Smooth muscle cell (in vitro differentiated cells): ENCODE measurements at regions not wholly inside any gene's neighbourhood (a gene's known extent, or its start where the extent isn't known, plus 50 kb on each side); places are given as distances from the start of the nearest gene placed in this dataset.

ENCODE experiments used
- DNase-seq: peaks from one replicate; lab custom pipeline; 2025; ENCODE audit not compliant: unreplicated experiment; lab: John Stamatoyannopoulos, UW
- H2AFZ ChIP-seq: fragments of 200-600 bp; sonication (generic); 2 replicates; pipeline ENCODE4 v1.6.0; 2016; ENCODE audit warnings: antibody characterized with exemption, low read depth, mild to moderate bottlenecking
- H3F3A ChIP-seq: fragments of 200-600 bp; sonication (generic); 2 replicates; pipeline ENCODE4 v1.6.0; 2017; ENCODE audit warnings: antibody characterized with exemption, low read depth
- H3K27ac ChIP-seq: fragments of 200-600 bp; sonication (generic); 2 replicates; pipeline ENCODE4 v1.5.1; 2016; ENCODE audit warnings: low read depth, mild to moderate bottlenecking
- H3K27me3 ChIP-seq: fragments of 200-600 bp; sonication (generic); 2 replicates; pipeline ENCODE4 v1.6.1; 2016; ENCODE audit warnings: low read depth, mild to moderate bottlenecking
- H3K36me3 ChIP-seq: fragments of 200-600 bp; sonication (generic); 2 replicates; pipeline ENCODE4 v1.5.1; 2016; ENCODE audit warnings: low read depth
- H3K4me1 ChIP-seq: fragments of 200-600 bp; sonication (generic); 2 replicates; pipeline ENCODE4 v1.5.1; 2016; ENCODE audit warnings: low read depth
- H3K4me2 ChIP-seq: fragments of 200-600 bp; sonication (generic); 2 replicates; pipeline ENCODE4 v1.6.0; 2016; ENCODE audit warnings: mild to moderate bottlenecking
- H3K4me3 ChIP-seq: fragments of 200-600 bp; sonication (generic); 2 replicates; pipeline ENCODE4 v1.5.1; 2016; ENCODE audit warnings: mild to moderate bottlenecking
- H3K79me2 ChIP-seq: fragments of 200-600 bp; sonication (generic); 2 replicates; pipeline ENCODE4 v1.6.0; 2016; ENCODE audit warnings: low read depth, mild to moderate bottlenecking
- H3K9ac ChIP-seq: fragments of 200-600 bp; sonication (generic); 2 replicates; pipeline ENCODE4 v1.6.0; 2016; ENCODE audit warnings: low read depth
- H3K9me3 ChIP-seq: fragments of 200-600 bp; sonication (generic); replicated peaks from 2 replicates; pipeline ENCODE4 v1.5.1; 2016; ENCODE audit warnings: low read depth
- H4K20me1 ChIP-seq: fragments of 200-600 bp; sonication (generic); 2 replicates; pipeline ENCODE4 v1.6.0; 2016; ENCODE audit warnings: low read depth
- CTCF ChIP-seq: fragments of 200-600 bp; sonication (generic); IDR thresholded peaks from 2 replicates; pipeline ENCODE4 v1.5.1; 2017; ENCODE audit warnings: borderline replicate concordance, mild to moderate bottlenecking, antibody characterized with exemption; ENCODE audit not compliant: insufficient read depth, poor library complexity, severe bottlenecking
- WGBS: methylation state at CpG from one replicate; pipeline ENCODE4 v1.1.7; 2016; ENCODE audit warnings: low lambda C conversion rate; 5-methylcytosine and 5-hydroxymethylcytosine counted together

- Histone ChIP-seq H3K9ac (no peak overlapping the region), H3K36me3 (no peaks in the 10 kb centered on the region), H2AFZ (no peak overlapping the region), H3K4me2 (no peak overlapping the region), H4K20me1 (no peaks in the 10 kb centered on the region), H3K27ac (no peak overlapping the region), H3K27me3 (no peaks in the 10 kb centered on the region), H3K4me1 (no peaks in the 10 kb centered on the region), H3K79me2 (no peaks in the 10 kb centered on the region), H3F3A (no peaks in the 10 kb centered on the region), H3K4me3 (no peak overlapping the region), H3K9me3 (no peaks in the 10 kb centered on the region)
- 70% methylated on average over 2 of the region's 2 CpGs for WGBS
- TF ChIP-seq CTCF = no peak
- DNase-seq = no peak
Measured at GRCh38 chr2:78606895-78607294, 418.6 kb upstream of the REG3G start.

- H3K79me2 ChIP-seq = no peaks in the 10 kb centered on the region
- no peak for TF ChIP-seq CTCF
- H3K36me3 ChIP-seq = no peaks in the 10 kb centered on the region
- H3K9ac ChIP-seq = no peak overlapping the region
- no peaks in the 10 kb centered on the region for H4K20me1 ChIP-seq
- H3K4me3 ChIP-seq = no peak overlapping the region
- WGBS = 100% methylated on average over 1 of the region's 1 CpG
- H3K4me1 ChIP-seq = no peaks in the 10 kb centered on the region
- no peaks in the 10 kb centered on the region for H3K9me3 ChIP-seq
- H3K4me2 ChIP-seq = no peak overlapping the region
- H3K27ac ChIP-seq = no peak overlapping the region
- H3K27me3 ChIP-seq = no peaks in the 10 kb centered on the region
- no peak overlapping the region for H2AFZ ChIP-seq
- H3F3A ChIP-seq = no peaks in the 10 kb centered on the region
- DNase-seq = no peak
Measured at GRCh38 chr2:78614726-78615125, 410.8 kb upstream of the REG3G start.

- Histone ChIP-seq H3K4me1 (no peaks in the 10 kb centered on the region), H3K36me3 (no peaks in the 10 kb centered on the region), H3K27ac (no peak overlapping the region), H2AFZ (no peak overlapping the region), H3K4me2 (no peak overlapping the region), H3K9me3 (no peaks in the 10 kb centered on the region), H3F3A (no peaks in the 10 kb centered on the region), H4K20me1 (no peaks in the 10 kb centered on the region), H3K4me3 (no peak overlapping the region), H3K27me3 (no peaks in the 10 kb centered on the region), H3K9ac (no peak overlapping the region), H3K79me2 (no peaks in the 10 kb centered on the region)
- no peak for TF ChIP-seq CTCF
- no peak for DNase-seq
- 96% methylated on average over 2 of the region's 2 CpGs for WGBS
Measured at GRCh38 chr2:78615956-78616355, 409.5 kb upstream of the REG3G start.

GRCh38 chr2:78634425-78634824 is 391.1 kb upstream of the REG3G start:
- Histone ChIP-seq H3K4me3 (no peak overlapping the region), H3K79me2 (no peaks in the 10 kb centered on the region), H3F3A (no peaks in the 10 kb centered on the region), H2AFZ (no peak overlapping the region), H3K9ac (no peak overlapping the region), H4K20me1 (no peaks in the 10 kb centered on the region), H3K9me3 (no peaks in the 10 kb centered on the region), H3K4me2 (no peak overlapping the region), H3K27ac (no peak overlapping the region), H3K36me3 (no peaks in the 10 kb centered on the region), H3K4me1 (no peaks in the 10 kb centered on the region), H3K27me3 (no peaks in the 10 kb centered on the region)
- TF ChIP-seq CTCF = no peak
- no peak for DNase-seq
- 77% methylated on average over 2 of the region's 2 CpGs for WGBS
